ENCODE measurements at regions not wholly inside any gene's neighbourhood (a gene's known extent, or its start where the extent isn't known, plus 50 kb on each side); places are given as distances from the start of the nearest gene placed in this dataset.

GRCh38 chr12:60059180-60059579 lies 463.4 kb downstream of the SLC16A7 start:
- DNase-seq = no peak

GRCh38 chr12:60066655-60067054 lies 470.8 kb downstream of the SLC16A7 start:
- DNase-seq = no peak

GRCh38 chr12:60070552-60070951 lies 474.7 kb downstream of the SLC16A7 start:
- no peak for DNase-seq

GRCh38 chr12:60071759-60072191 lies 475.9 kb downstream of the SLC16A7 start:
- DNase-seq = no peak

- DNase-seq = no peak
Observed at GRCh38 chr12:60072911-60073310, 477.1 kb downstream of the SLC16A7 start.

GRCh38 chr12:60075091-60075490 lies 479.3 kb downstream of the SLC16A7 start:
- no peak for DNase-seq

GRCh38 chr12:60078026-60078425 lies 482.2 kb downstream of the SLC16A7 start:
- no peak for DNase-seq

- no peak for DNase-seq
Observed at GRCh38 chr12:60093428-60093827, 497.6 kb downstream of the SLC16A7 start.

GRCh38 chr12:60094436-60094835 lies 498.6 kb downstream of the SLC16A7 start:
- DNase-seq = no peak

GRCh38 chr12:60096727-60097126 lies 500.9 kb downstream of the SLC16A7 start:
- DNase-seq = no peak

GRCh38 chr12:60100160-60100559 lies 504.3 kb downstream of the SLC16A7 start:
- DNase-seq = no peak

GRCh38 chr12:60100852-60101251 lies 505.0 kb downstream of the SLC16A7 start:
- DNase-seq = no peak

- no peak for DNase-seq
Observed at GRCh38 chr12:60101715-60102114, 505.9 kb downstream of the SLC16A7 start.

- DNase-seq = no peak
Observed at GRCh38 chr12:60106214-60106613, 510.4 kb downstream of the SLC16A7 start.

- no peak for DNase-seq
Observed at GRCh38 chr12:60107992-60108391, 512.2 kb downstream of the SLC16A7 start.

- DNase-seq = no peak
Observed at GRCh38 chr12:60112063-60112462, 516.2 kb downstream of the SLC16A7 start.

- DNase-seq = no peak
Observed at GRCh38 chr12:60112763-60113162, 516.9 kb downstream of the SLC16A7 start.

GRCh38 chr12:60114169-60114568 lies 518.3 kb downstream of the SLC16A7 start:
- no peak for DNase-seq

GRCh38 chr12:60119327-60119726 lies 523.5 kb downstream of the SLC16A7 start:
- DNase-seq = no peak

GRCh38 chr12:60120199-60120598 lies 524.4 kb downstream of the SLC16A7 start:
- DNase-seq = no peak

GRCh38 chr12:60123557-60123956 lies 527.7 kb downstream of the SLC16A7 start:
- DNase-seq = no peak

GRCh38 chr12:60137513-60137912 lies 541.7 kb downstream of the SLC16A7 start:
- DNase-seq = no peak

GRCh38 chr12:60138526-60138925 lies 542.7 kb downstream of the SLC16A7 start:
- no peak for DNase-seq

- DNase-seq = no peak
Observed at GRCh38 chr12:60144395-60144794, 548.6 kb downstream of the SLC16A7 start.

GRCh38 chr12:60148109-60148508 lies 552.3 kb downstream of the SLC16A7 start:
- no peak for DNase-seq

GRCh38 chr12:60148831-60149230 lies 553.0 kb downstream of the SLC16A7 start:
- DNase-seq = no peak
